HEK293 (cell line): ENCODE measurements at regions not wholly inside any gene's neighbourhood (a gene's known extent, or its start where the extent isn't known, plus 50 kb on each side); places are given as distances from the start of the nearest gene placed in this dataset.

Source experiments
- INSM2 ChIP-seq: fragments of 450-650 bp; formaldehyde crosslinking; IDR thresholded peaks from 2 replicates; pipeline ENCODE4 v1.5.1; 2016; ENCODE audit warnings: missing biosample characterization, missing genetic modification characterization
- ZBTB7A ChIP-seq: fragments of 450-650 bp; formaldehyde crosslinking; IDR thresholded peaks from 2 replicates; pipeline ENCODE4 v1.5.1; 2016; ENCODE audit warnings: low read depth, missing biosample characterization, missing genetic modification characterization
- ZNF366 ChIP-seq: fragments of 450-650 bp; formaldehyde crosslinking; conservative IDR thresholded peaks from 2 replicates; pipeline ENCODE4 v1.5.1; 2016; ENCODE audit warnings: missing biosample characterization, missing genetic modification characterization

- TF ChIP-seq ZBTB7A (tag by site-specific recombination) (no peak), INSM2 (no peak), ZNF366 (tag by site-specific recombination) (no peak)
Observed at GRCh38 chr12:40505327-40505726, 186.9 kb upstream of the CNTN1 start.
